HG03066 (cell line): ENCODE measurements at regions not wholly inside any gene's neighbourhood (a gene's known extent, or its start where the extent isn't known, plus 50 kb on each side); places are given as distances from the start of the nearest gene placed in this dataset.

Source experiments
- ATAC-seq: cut with Tn5 transposase; IDR thresholded peaks from one replicate; pipeline ENCODE4 v1.9.1; 2021; ENCODE audit warnings: low read depth; ENCODE audit not compliant: unreplicated experiment

DNA sequence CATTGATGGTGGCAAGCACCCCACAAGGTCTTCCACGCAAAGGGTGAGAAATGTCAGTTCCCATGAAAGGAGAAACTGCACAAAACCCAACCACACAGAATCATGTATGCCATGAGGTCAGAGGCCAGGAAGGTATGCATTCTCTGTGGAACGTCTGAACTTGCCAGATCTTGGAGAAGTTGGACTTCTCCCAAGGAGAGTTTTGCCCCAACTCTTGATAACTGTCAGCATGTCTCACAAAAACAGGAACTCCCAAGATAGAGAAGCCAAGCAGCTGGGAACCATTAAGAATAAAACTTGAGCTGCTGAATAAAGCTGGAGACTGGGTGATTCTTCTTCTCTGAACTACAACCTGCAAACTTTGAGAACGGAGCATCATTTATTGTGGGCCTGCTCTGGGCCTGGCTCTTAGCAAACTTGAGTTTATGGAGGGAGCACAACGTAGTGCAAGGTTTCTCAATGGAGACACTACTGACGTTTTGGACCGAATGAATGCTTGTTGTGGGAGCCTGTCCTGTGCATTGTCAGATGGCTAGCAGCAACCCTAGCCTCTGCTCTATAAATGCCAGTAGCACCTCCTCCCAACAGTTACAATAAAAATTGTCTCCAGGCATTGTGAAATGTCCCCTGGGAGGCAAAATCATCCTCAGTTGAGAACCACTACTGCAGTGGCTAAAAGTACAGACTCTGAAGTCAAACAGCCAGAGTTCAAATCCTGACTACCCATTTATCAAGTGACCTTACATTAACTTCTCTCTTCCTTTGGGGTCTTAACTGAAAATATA lies 193.5 kb downstream of the ACTL7B start:
- no peak for ATAC-seq

DNA sequence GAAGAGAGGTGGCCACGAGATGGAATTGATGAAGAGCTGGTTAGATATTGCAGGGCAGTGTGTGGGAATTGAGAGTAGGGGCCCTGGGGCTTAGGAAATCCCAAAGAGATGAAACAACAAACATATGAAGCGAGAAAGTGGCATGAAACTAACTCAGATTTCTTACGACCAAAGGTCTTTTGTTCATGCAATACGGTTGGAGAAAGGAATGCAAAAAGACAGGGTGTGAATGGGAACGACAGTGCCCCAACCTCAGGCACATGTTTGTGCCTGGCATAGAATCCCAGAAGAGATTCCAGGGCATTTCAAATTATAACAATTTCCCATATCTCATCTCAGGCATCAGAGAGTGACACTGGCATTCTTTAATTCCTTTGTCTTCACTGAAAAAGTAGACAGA lies 199.2 kb downstream of the ACTL7B start:
- ATAC-seq: no peak

DNA sequence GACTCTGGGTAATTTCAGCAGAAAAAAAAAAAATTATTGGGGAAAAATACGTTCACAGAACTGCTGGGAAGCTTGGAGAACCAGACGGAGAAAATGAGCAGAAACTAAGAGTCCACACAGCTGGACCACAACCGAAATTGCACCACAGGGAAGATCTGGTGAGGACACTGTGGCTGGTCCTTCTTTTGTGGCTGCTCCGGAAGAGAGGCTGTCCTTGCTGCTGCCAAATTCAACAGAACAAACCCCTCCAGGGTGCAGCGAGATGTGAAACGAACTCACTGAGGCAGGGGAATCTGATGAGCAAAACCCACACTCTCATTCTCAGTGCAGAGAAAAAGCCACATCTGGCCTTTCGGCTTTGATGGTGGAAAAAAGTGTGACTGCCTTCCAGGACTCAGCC lies 200.0 kb downstream of the ACTL7B start:
- no peak for ATAC-seq

DNA sequence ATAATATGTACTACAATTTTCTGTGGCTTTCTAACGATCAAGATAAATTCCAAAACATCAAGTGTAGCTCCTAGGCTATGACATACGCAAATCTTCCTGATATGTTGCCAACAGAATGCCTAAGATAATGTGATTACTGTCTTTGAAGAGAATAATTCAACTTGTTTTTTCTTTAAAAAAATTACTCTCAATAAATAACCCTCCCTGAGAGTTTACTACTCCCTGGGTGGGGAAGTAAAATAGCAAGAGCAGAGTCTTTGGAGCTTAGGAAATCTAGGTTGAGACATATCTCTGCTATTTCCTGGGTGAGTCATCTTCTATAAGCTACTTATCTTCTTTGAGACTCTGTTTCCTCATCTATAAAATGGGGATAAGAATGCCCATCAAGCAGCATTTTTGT lies 201.2 kb downstream of the ACTL7B start:
- no peak for ATAC-seq

DNA sequence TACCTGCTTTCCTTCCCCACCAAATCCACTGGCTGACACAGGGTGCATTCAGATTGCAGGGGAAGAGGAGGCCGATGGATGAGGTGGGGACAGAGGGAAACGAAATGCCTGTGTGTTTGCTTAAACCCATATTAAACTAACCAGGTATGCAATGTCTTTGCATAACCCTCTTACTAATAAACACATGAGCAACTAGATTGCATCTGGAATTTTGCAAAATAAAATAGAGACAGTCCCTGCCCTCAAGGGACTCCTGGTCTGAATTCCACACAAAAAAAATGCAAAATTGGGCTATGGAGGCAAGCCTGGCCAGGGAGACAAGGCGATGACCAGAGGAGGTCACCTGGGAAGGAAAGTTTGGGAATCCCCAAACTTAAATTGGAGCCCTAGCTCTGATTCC lies 202.9 kb downstream of the ACTL7B start:
- ATAC-seq: no peak

DNA sequence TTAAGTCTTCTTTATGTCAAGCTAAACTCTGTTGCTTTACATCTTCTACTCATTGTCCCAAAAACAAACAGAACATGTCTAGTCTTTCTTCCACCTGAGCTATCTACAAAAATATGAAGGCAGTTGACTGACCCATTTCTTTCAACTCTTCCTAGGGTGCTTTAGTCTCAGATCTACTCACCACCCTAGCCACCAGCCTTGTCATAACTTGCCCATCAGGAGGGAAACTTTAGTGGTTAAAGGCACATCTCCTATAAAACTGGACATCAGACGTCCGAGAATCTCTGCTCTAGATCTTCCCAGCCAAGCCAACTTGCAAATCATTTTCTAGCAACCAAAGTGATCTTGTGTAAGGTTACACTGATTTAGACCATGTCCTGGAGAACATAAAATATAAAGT lies 205.0 kb downstream of the ACTL7B start:
- no peak for ATAC-seq

DNA sequence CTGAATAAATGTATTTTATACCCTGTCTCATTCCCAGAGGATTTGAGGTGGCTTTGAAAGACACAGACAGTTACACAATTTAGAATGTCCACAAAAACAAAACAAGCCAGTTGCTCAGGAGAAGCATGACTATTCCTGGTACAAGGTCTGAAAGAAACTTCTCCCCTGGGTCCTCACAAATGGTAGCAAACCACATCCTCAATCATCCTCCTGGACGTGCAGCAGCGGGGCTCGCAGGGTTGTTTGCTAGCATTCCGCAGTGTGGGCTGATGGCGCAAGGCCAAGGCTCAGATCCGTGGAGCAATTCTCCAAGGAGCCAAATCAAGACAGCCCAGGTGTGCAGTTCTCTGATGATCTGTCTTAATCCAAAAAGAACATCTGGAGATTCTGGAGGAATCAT lies 210.3 kb downstream of the ACTL7B start:
- no peak for ATAC-seq

DNA sequence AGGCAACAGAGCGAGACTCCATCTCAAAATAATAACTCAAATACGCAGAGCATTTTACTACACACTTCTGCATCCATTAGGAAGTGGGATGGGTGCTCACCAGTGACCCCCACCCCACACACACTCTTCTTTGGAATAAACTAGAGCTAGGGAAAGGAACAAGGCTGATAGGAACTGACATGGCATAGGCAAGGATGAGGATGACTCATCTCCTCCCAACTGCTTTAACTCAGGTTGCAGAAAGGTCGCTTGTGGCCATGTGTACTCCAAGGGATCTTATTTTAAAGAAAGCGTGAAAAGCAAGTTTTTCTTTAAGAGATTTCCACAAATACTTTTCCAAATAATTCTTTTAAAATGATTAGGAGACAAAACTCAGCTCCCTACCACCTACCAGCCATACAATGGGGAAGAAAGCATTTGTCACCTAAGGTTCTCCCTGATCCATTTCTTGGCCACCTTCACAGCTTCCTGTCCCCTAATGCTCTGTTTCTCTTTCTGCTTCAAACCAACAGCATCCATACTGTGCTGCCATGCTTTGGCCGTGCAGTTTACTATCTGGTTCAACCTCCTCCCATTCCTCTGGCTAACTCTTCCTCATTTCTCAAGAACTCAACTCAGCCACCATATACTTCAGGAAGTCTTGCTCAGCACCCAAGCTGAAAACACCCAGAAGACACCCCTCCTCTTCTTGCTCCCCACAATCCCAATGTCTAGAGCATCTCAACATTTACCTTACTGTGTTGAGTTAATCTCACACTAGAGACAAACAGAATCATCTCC lies 211.9 kb downstream of the ACTL7B start:
- no peak for ATAC-seq

DNA sequence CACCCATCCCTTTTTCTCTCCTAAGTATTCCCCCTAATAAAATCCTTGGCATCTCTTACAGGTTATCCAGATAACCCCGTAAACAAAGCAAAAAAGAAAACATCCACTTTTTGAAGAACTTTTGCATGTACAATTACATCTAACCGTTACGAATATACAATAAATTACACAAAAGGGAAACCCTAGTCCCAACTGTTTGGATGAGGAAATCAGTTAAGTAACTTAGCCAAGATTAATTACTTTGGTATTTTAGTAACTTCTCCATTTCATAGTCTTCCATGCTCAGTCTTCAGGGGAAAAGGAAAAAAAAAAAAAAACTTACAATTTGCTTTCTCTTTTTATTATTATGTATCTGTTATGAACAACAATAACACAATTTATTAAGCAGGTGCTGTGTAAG lies 212.9 kb downstream of the ACTL7B start:
- ATAC-seq: no peak

DNA sequence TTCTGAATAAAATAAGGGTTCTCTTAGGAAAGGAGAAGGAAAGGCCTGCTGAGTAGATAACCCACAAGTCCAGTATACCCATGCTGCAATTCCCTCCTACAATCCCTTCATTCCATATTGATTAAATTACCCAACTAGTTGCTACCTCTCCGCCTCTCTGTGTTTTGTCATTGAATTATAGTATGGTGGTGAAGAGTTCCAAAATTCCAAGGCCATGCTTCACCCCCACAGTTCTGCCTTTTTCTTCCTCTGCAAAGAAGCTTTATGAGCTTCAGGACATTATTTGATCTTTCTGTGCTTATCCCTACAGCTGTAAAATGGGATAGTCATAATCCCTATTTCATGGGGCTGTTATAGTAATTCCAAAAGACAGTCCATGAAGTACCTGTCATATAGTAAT lies 215.6 kb downstream of the ACTL7B start:
- no peak for ATAC-seq

DNA sequence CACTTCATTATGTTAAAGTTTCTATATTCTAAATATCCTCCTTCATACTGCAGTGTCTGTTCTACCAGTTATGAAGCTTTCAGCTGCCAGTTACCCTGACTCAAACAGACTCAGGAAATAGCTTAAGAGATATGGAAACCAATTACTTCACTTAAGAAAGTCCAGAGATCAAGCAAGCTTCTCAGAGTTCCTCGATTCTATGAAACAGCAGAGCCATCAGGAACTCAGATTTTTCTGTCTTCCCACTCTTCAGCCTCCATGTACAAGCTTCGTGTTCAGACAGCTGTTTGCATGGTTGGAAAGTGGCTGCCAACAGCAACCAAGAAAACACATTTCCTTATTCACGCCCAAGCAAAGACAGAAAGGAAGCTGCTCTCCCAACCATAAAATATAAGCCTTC lies 216.1 kb downstream of the ACTL7B start:
- ATAC-seq: no peak

DNA sequence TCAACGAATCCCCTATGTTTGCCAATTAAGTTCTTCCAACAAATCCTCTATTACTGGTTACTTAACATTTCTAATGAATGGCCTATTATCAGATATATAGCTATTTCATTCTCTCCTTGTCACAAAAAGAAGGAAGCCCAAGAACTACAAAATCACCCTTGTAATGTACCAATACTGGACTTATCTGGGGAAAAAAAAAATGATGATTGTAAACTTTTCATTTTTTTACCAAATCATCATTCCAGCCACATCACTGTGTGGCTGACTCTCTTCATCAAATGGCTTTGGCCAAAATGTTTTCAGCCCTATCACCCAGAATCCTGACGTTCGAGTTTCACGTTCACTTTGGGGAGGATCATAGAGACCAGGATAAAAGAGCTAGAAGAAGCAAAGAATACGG lies 216.7 kb downstream of the ACTL7B start:
- no peak for ATAC-seq

DNA sequence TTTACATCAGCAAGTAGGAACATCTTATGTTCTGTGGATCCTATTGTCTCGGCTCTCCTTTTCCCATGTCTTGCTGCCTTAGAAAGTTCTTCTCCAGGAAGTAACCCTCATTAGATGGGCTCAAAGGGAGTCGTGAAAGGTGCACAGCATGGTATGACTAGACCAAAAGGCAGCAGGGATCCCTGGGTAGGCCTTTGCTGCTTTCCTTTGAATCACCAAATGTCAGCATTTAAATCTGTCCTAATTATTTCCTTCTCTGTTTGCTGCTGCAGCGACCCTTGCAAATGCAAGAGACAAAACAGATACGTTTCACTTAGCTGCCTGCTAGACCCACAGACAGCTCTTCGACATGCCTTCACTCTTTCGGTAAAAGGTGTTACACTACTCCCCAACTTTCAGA lies 218.4 kb downstream of the ACTL7B start:
- ATAC-seq: no peak

DNA sequence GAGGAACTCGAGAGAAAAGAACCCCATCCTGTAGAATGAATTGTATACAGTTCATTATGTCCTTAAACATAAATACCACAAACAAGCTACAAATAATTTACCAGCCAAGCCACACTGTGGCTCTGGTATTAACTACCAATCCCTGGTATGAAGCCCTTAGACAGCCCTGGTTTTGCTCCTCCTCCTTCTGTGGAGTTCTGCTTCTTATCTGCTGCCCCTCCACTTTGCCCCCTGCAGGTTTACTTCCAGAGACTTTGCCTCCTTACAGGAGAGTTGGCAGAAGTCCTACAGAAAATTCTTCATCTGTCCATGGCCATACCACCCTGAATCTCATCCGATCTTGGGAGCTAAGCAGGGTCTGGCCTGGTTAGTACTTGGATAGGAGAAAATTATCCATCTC lies 219.8 kb downstream of the ACTL7B start:
- ATAC-seq: no peak

DNA sequence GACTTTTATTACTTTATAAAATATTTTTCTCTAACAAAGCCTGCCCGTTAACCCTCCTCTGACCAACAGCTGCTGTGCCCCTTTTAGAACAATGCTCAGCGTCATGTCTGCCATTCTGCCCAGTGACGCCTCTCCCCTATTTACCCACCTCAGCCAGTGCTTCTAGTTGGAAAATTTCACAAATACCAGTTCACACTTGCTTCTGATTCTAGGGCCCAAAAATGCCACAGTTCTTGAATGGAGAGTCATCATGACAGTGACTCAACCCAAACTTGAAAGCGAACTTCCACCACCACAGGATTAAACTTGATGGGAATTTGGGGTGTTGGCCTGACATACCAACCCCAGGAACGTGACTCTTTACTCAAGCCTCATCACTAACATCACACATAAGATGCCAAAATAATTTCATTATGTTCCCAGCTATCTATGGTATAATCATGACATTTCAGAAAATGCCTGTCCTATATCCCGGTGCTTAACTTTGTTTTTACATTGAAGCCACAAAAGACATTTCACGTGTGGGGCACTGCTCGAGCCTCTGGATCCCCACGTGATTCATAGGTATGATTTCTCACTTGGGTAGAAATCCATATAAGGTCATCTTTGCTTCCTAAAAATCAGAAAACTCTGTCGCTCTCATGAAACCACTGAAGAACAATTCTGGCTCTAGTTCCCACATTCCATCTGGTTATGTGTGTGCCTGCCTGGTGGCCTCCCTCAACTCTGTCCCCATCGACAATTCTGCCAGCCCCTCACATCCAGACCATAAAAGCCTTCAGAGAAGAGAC lies 220.9 kb downstream of the ACTL7B start:
- ATAC-seq: no peak

DNA sequence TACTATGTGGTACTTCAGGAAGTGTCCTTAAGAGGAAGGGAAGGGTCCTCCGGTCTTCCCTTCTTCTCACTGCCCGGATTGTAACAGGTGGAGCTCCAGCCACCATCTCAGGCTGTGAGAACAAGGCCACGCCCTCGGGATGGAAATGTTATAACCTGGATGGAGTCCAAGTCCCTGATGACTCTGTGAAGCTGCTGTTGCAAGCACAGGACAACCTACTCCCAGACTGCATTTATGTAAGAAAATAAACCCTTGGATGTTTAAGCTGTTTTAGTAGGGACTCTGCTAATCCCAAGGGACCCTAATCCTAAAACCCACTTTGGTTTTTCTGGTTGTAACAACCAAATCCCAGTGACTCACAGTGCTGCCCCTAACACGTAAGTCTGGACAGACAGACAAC lies 221.6 kb downstream of the ACTL7B start:
- ATAC-seq: no peak

DNA sequence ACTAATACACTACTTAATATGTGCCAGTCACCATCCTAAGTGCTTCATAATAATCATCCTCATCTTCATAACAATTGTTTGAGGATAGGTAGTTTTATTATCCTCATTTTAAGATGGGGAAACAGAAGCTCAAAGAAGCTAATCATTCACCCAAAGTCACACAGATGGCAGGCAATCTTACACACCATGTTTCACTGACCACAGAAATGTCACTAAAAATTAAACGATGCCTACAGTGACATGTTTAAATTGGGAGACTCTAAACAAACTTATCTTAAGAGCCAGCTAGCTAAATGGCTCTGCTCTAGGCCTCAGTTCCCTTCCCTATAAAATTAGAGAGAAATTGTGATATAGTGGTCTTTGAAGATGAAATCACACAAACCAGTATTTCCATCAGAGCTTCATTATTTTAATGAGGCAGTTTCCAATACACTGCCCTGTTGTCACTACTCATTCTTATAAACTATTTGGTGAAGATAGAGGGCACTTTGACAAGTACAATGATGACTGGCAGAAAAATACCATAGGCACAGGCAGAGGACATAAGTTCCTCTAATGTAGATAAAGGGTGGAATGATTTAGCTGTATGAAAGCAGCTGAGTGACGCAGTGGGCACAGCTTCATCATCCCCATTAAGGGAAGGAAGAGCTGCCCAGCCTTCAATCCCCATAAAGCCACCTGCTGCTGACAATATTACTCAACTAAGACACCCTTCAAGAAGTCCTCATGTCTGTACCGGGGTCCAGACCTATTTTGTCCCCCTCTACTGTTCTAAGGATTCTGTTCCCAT lies 224.1 kb downstream of the ACTL7B start:
- no peak for ATAC-seq

DNA sequence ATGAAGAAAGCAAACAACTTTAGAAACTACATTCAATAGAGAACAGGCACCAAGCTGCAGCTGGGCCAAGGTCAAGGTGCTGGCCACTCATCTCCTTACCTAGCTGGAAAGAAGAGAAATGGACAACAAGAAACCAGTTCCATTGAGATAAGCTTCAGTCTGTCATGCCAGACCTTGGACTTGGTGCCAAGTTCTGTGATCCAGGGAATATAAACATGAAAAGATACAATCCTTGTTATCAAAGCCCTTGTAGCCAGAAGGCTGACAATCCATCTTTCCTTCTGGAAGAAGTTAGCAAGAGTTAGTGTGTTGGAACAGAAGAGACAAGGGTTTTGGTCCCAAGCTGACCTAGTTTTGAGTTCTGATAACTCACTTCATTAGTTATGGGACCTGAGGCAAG lies 227.5 kb downstream of the ACTL7B start:
- ATAC-seq: no peak

DNA sequence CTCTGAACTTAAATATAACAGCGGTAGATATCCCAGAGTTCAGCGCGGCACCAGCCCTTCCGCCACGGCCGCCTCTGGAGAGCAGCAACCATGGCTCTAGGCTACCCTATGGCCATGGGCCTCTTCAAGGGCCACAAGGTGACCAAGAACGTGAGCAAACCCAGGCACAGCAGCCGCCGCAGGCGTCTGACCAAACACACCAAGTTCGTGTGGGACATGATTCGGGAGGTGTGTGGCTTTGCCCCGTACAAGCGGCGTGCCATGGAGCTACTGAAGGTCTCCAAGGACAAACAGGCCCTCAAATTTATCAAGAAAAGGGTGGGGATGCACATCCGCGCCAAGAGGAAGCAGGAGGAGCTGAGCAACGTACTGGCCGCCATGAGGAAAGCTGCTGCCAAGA lies 229.0 kb downstream of the ACTL7B start:
- no peak for ATAC-seq

DNA sequence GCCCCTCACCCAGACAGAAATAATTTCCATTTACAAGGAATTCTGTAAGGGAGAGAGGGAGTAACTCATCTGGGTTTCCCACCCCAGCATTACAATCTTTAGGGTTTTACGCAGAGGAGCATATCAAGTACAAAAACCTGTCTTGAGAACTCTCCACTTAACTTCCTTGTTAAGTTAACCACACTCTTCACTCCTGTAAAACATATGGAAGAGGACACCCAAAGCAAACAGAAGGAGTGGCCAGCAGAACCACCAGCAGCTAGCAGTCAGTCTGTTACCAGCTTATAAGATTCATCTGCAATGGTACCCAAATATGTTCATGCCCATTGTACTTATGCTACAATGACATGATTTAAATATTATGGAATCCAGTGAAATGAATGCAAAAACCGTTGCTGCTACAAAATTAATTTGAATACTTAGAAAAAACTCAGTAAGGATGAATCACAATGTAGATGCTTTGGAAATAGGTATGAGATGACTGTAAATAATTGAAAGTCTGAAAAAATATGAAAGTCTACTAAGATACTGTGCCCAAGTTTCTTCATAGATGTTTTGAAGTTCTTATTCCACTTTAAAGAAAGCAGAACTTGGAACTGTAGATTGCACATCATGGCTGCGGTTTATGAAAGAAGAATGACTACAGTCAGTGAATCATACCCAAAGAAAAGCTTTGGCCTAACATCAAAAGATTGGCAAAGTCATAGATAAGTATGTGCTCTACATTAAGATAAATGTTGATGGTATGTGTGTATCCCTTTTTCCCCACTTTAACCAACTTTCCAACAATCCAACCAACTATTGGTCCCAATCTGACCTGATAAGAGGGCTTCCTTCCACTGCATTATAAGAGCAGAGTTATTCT lies 233.6 kb downstream of the ACTL7B start:
- no peak for ATAC-seq
